NCI-H1105 treated with DMSO at 0.1 percent for 48 hours (cell line): ENCODE measurements at regions not wholly inside any gene's neighbourhood (a gene's known extent, or its start where the extent isn't known, plus 50 kb on each side); places are given as distances from the start of the nearest gene placed in this dataset.

Experiments
- DNase-seq: peaks from one replicate; lab custom pipeline; 2025; lab: John Stamatoyannopoulos, UW

DNA sequence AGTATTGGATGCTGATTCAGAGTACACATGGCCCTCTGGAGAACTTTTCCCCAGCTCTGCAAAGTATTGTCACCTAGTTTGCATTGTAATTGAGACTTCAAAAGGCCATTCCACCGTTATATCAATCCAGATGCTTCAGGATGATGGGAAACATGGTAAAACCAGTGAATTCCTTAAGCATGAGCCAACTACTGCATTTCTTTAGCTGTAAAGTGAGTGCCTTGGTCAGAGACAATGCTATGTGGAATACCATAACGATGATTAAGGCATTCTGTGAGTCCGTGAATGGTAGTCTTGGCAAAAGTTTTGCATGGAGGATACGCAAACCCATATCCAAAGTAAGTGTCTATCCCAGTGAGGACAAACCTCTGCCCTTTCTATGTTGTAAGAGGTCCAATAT, 355.2 kb downstream of the DCAF12L2 start:
- DNase-seq = no peak

DNA sequence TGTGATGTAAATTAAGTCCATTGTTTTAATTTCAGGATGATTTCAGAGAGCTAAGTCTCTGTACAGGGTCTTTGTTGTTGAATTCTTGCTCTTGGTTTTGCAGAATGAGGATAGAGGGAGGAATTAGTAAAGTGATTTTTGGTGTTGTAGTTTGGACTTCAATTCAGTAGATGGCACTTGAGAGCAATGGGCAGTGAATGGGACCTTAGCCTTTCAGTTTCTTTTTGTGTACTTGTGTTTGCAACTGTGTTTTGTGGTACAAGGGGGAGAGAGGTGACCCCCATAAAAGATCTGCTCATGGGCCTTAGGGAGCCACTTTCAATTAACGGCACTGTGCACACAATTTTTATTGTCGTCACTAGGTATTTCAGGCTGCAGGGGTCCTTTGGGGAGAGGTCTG, 340.0 kb downstream of the DCAF12L2 start:
- DNase-seq = no peak

DNA sequence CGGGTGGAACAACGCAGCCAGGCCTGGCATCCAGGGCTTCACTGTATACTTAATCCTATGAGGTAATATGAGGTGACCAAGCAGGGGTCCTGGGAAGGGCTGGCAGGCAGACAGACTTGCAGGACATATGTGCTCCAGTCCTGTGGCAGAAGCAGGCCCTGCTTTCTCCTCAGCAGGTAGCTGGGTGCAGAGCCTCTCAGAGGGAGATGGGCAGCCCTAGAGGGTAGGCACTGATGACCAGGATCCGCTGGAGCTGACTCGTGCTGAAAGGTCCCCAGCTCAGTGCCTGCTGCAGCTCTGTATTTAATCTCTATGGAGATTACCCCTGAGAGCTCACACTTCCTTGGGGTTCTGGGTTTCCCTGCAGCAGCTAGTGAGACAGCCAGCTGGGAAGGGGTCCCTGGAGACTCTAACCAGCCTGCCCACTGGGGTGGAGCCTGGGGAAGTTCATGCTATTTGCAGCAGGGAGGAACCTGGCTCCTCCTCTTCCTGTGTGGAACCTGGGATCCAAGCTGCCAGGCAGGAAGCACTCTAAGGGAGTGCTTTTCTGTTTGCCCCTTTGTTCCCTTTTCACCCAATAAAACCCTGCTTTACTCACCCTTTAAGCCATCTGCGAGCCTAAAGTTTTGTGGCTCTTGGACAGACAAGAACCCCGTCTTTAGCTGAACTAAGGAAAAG, 339.2 kb downstream of the DCAF12L2 start:
- DNase-seq = no peak

DNA sequence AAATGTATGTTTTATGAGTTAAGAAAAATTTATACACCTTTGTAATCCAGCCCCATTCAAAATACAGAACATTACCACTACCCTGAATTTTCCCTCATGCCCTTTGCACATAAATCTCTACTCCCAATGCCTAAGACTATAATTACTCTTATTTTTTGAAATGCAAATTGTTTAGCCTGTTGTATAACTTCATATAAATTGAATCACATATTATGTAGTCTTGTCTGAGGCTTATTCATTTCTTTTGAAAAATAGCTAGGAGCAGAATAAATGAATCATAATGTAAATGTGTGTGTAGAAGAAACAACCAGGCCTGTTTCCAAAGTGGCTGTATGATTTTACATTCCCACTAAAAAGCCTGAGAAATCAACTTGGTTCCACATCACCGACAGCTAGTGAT, 319.8 kb downstream of the DCAF12L2 start:
- no peak for DNase-seq

DNA sequence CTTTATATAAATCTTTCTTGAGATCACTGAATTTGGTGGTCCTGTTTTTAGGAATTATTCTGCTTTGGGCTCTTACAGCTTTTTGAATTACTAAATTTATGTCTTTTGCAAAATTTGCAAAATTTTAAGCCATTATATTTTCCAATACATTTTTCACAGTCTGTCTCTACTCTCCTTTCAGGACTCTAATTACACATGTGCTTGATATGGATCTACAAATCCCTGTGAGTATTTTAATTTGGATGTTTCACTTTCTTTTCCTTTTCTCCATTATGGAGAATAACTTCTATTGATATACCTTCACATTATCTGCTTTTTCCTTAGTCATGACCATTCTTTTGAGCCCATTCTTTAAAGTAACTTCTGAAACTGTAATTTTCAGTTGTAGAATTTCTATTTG, 315.4 kb downstream of the DCAF12L2 start:
- no peak for DNase-seq

DNA sequence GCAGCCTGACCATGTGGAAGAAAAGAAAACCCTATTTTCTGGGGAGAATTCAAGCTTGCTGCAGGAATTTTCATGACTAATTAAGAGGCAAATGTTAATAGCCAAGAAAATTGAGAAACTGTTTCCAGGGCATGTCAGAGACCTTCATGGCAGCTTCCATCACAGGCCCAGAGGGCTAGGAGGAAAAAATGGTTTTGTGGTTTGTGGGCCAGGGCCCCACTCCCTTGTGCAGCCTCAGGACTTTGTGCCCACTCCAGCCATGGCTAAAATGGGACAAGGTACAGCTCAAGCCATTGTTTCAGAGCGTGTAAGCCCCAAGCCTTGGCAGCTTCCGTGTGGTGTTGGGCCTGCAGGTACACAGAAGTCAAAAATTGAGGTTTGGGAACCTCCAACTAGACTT, 282.9 kb downstream of the DCAF12L2 start:
- no peak for DNase-seq

DNA sequence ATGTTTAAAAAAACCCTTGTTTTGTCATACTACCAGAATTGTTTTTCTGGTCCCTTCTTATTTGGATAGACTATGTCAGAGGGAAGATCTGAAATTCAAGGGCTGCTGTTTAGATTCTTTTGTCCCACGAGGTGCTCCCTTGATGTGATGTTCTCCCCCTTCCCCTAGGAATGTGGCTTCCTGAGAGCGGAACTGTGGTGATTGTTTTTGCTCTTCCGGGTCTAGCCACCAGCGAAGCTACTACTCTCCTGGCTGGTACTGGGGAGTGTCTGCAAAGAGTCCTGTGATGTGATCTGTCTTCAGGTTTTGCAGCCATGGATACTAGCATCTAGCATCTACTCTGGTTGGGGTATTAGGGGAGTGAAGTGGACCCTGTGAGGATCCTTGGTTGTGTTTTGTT, 271.1 kb downstream of the DCAF12L2 start:
- DNase-seq = no peak

DNA sequence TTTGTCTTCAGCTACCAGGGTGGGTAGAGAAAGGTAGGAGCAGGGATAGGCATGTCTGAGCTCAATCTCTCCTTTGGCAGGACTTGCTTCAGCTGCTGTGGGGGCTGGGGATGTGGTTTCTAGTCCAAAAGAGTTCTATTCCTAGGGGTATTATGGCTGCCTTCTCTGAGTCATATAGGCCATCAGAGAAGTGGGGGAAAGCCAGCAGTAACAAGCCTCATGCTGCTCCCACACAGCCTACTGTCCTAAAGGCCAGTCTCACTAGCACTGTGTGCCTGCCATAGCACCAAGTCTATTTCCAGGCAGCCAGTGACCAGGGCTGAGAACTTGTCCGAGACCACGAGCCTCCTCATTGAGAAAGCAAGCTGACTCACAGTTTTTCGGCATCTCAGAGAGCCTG, 270.6 kb downstream of the DCAF12L2 start:
- DNase-seq = no peak

DNA sequence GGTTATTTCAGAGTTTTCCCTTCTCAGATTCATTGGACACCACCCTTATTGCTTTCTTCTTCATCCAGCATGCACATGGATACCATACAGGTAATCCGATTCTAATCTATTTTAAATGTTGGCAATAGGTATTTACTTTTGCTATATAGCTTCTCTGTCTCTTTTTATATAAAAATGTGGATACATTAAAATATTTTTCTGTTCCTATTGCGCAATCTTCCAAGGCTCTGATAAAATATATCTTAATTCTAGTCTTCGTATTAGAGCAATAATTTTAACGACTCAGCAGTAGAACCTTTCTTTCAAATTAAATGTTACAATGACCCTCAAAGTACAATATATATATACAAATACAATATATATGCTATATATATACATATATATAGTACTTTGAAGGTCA, 239.8 kb downstream of the DCAF12L2 start:
- DNase-seq = no peak

DNA sequence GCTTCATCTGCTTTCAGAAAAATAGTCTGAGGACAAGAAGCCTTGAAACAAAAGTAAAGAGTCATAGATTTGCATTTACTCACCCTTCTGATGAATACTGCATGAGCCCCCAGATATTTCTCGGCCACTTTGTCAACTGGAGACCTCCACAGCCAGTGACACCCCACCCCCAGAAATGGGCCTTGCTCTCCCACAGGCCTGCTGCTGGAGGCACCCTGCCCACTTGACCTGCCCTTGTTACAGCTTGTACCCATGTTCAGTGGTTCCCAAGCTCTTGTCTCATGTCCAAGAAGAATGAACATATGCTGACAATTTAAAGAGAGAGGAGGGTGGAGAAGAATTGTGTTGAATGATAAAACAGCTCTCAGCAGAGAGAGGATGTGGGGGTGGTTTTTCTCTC, 225.1 kb downstream of the DCAF12L2 start:
- no peak for DNase-seq

DNA sequence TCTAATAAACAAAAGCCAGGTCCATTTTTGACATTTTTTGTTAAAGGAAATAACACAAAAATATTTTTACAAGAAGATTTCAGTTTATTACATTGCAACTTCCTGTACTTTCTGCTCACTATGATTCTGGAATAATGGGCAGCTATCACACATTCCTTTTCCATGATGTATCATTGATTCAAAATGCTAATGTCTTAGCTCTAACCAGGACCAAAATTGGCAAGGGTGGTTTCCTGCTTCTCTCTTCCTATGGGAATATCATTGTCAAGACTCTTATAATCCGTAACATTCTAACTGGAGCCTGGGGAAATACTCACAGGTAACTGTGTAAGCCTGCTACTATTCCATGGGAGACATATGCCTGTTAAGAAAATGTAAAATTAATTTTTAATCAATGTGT, 218.6 kb downstream of the DCAF12L2 start:
- no peak for DNase-seq

DNA sequence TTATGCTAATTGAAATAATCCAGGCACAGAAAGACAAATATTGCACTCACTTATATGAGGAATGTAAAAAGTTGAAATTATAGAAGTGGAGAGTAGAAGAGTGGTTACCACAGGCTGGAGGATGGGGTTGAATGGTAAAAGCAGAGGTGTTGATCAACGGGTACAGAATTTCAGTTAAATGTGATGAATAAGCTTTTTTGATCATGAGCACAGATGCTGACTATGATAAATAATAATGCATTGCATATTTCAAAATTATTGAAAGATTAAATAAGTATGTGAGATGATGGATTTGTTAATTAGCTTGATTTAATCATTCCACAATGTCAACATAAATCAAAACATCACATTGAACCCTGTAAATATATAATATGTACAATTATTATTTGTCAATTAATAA, 213.1 kb downstream of the DCAF12L2 start:
- DNase-seq = no peak

DNA sequence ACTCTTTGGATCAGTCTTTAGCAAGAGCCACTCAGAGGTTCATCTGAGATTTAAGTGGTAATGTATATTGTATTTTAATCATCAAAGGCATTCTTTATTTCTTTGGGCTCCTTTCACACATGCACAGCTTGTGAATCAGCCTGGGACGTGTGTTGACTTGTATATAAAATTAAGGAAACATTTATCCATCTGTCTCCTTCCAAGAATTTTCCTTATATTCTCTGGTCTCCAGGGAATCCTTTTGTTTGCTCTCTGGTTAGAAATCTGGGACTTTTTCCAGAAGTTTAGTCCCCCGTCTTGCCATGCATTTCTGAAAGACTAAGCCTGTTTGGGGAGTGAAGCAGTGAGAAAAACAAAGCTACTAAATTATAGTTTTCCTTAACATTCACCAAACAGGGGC, 212.3 kb downstream of the DCAF12L2 start:
- peak; percentile 19 for DNase-seq

DNA sequence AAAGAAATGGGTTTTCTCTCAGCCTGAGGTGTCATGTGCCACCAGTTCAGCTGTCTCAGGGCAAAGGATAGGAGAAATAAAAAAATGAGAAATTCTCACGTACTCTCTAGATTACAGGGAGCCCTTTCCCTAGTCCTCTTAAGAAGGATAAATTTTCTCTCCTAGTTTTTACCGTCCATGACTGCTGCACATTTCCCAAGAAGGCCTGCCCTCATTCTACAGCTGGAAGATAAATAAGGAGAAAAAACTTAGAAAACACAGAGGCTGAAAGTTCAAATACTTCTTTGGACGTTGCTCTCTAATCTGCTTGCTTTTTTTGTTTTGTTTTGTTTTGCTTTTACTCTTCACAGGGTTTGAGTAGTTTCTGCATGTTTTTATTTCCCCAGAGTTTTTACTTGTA, 211.9 kb downstream of the DCAF12L2 start:
- no peak for DNase-seq

DNA sequence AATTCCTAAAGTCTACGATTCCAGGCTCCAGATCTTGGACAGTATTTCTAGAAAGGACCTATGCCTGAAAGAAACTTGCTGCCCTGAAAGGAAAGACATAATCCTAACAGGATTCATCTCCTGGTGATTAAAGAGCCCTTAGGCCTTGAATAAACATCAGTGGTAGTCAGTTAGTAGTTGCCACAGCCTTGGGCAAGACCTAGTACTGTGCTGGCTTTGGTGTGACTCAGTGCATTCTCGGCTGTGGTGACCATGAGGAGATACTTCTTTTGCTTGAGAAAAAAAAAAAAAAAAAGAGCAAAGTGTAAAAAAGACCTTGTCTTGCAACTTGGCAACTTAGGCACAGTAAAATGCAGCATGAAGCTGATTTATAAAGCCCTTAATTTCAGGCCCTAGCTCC, 188.2 kb downstream of the DCAF12L2 start:
- no peak for DNase-seq

DNA sequence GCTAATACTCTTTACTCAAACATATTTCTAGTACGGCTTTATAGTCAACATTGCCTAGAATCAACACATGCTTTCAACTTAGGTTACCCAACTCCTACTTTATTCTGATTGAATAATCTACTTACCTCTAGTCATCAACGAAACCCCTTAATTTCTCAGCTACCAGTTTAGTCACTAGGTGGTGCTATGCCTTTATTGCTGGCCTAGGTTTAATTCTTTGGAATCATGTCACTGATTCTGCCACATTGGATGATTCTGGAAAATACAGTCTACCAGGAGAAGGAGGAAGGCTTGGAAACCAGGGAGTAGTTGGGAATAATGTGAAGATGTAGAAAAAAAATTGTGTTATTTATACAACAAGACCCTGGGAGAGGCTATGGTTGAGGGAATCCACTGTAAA, 167.7 kb downstream of the DCAF12L2 start:
- DNase-seq = peak; percentile 25

DNA sequence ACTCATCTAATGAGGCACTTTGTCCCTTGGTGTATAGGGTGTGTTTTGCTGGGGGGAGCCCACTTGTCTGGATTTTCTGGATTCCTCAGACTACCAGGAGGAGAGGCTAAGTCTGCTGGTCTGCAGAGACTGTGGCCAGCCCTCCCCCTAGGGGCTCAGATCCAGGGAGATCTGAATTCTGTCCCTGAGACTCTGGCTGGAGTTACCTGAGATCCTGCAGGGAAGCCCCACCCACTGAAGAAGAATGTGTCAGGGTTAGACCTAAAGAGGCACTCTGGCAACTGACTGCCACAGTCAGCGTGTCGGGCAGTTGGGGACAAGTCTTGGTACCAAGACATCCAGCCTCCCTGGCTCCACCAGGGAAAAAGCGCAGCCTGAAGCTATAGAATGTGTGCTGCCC, 138.9 kb downstream of the DCAF12L2 start:
- DNase-seq = no peak

DNA sequence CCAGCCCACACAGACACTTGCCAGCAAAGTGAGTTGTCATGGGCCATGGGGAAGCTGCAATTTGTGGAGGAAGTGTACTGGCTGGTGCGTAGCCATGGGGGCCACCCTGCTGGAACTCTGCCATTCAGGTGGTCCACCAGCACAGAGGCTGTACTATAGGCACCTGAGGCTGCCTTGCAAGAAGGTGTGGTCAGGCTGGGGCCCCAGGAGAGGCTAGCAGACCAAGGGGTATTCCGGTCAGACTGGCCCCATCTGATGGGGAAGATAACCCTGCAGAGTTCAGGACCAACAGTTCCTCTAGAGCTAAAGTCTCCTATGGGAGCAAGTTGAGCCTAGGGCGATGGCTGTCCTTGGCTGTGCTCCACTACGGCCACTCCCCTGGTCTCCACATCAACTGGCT, 136.1 kb downstream of the DCAF12L2 start:
- DNase-seq = no peak

DNA sequence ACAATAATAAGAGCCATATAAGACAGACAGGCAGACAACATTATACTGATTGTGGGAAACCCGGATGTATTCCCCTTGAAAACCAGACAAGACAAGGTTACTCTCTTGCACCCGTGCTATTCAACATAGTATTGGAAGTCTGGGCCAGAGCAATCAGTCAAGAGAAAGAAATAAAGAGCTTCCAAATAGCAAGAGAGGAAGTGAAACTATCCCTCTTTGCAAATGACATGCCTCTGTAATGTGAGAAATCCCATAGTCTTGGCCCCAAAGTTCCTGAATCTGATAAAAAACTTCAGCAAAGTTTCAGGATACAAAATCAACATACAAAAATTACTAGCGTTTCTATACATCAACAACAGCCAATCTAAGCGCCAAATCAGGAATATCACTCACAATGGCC, 102.1 kb downstream of the DCAF12L2 start:
- no peak for DNase-seq

DNA sequence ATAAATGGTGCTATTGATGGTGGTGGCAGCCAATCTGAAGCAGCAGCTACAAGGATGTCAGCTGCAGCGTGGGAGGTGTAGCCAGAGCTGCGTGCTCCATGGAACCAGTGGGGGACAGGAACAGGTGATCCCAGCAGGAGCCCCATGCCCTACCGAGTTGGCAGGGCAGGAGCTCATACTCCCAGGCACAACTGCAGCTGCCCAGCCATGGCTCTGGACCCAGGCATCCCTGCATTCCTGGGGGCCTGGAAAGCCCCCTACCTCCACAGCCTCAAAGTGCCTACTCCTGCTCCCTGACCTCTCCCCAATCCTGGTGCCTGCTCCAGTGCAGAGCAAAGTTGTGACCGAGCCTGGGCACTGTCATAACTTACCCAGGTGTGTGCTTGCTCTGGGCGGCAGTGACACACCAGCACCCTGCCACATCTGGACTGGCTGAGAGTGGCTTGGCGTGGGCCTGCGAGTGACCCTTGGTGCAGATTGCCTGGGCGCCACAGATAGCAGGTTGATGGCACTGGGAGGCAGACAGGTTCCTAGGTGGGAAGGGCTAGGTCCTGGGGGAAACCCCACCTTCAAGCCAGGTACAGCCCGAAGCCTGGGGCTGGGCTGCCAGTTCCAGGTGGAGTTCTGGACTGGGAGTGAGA, 101.1 kb downstream of the DCAF12L2 start:
- DNase-seq = no peak

DNA sequence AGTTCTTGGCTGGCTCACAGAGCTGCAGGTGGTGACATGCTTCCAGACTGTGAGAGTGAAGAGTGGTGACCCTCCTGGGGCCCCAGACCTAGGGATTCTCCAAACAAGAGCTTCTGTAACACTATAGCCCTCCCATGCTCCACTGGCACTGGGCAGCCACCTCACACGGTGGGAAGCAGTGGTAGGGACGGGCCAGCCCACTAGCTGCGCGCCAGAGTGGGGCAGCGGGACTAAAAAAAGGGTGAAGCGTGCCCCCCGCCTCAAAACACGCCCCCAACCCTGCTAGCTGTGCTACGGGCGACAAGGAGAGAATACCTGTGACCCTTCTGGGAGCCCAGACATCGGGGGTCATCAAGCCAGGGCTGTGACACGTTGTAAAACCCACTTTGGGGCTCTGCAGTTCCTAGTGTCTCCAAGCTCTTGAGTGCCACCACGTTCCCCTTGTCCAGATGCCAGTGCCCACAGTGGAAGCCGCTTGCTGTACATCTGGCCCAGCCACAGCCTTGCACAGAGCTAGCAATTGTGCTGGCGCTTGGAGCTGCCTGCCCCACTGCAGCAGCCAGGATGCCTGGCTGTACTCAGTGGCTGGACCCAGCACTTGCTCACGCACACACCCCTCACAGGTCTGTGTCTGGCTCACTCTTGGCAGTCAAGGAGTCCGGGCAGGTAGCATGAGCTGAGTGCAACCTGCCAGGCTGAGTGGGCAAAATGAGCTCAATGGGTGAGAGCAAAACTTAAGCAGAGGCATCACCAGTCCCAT, 100.0 kb downstream of the DCAF12L2 start:
- no peak for DNase-seq
